ENCODE measurements at regions not wholly inside any gene's neighbourhood (a gene's known extent, or its start where the extent isn't known, plus 50 kb on each side); places are given as distances from the start of the nearest gene placed in this dataset.
"Not testable (repeated sequence)": the region's sequence is repeated elsewhere in the genome, so short reads cannot be mapped to it uniquely, and the experiment has no call there.

GRCh38 chr17:12195418-12195817 lies 174.7 kb downstream of the MAP2K4 start:
- no peak for DNase-seq

GRCh38 chr17:12201294-12201880 lies 180.7 kb downstream of the MAP2K4 start:
- DNase-seq = no peak

GRCh38 chr17:12209632-12210191 lies 189.0 kb downstream of the MAP2K4 start:
- DNase-seq = no peak

GRCh38 chr17:12220714-12221439 lies 200.2 kb downstream of the MAP2K4 start:
- not testable (repeated sequence) for DNase-seq

GRCh38 chr17:12222392-12222791 lies 201.7 kb downstream of the MAP2K4 start:
- no peak for DNase-seq

- no peak for DNase-seq
Observed at GRCh38 chr17:12227547-12227946, 206.9 kb downstream of the MAP2K4 start.

- DNase-seq = peak; percentile 61
Observed at GRCh38 chr17:12229335-12229734, 208.7 kb downstream of the MAP2K4 start.

GRCh38 chr17:12230481-12231354 lies 210.0 kb downstream of the MAP2K4 start:
- peak; percentile 51 for DNase-seq

GRCh38 chr17:12231355-12231682 lies 210.6 kb downstream of the MAP2K4 start:
- no peak for DNase-seq

- DNase-seq = not testable (repeated sequence)
Observed at GRCh38 chr17:12239021-12239420, 218.3 kb downstream of the MAP2K4 start.

- no peak for DNase-seq
Observed at GRCh38 chr17:12242345-12242954, 221.8 kb downstream of the MAP2K4 start.

GRCh38 chr17:12247761-12248160 lies 227.1 kb downstream of the MAP2K4 start:
- no peak for DNase-seq

GRCh38 chr17:12250973-12251372 lies 230.3 kb downstream of the MAP2K4 start:
- no peak for DNase-seq

- DNase-seq = no peak
Observed at GRCh38 chr17:12252462-12252861, 231.8 kb downstream of the MAP2K4 start.

- no peak for DNase-seq
Observed at GRCh38 chr17:12254460-12254859, 233.8 kb downstream of the MAP2K4 start.

GRCh38 chr17:12256380-12256995 lies 235.8 kb downstream of the MAP2K4 start:
- DNase-seq = peak; percentile 83

GRCh38 chr17:12257176-12257575 lies 236.5 kb downstream of the MAP2K4 start:
- DNase-seq = no peak

GRCh38 chr17:12261354-12261753 lies 240.7 kb downstream of the MAP2K4 start:
- DNase-seq = no peak

- no peak for DNase-seq
Observed at GRCh38 chr17:12269751-12270150, 249.1 kb downstream of the MAP2K4 start.

- DNase-seq = no peak
Observed at GRCh38 chr17:12277827-12278226, 257.1 kb downstream of the MAP2K4 start.

GRCh38 chr17:12282056-12282455 lies 261.4 kb downstream of the MAP2K4 start:
- no peak for DNase-seq

- no peak for DNase-seq
Observed at GRCh38 chr17:12287953-12288352, 267.3 kb downstream of the MAP2K4 start.

- no peak for DNase-seq
Observed at GRCh38 chr17:12290207-12290606, 269.5 kb downstream of the MAP2K4 start.
